ENCODE measurements at regions not wholly inside any gene's neighbourhood (a gene's known extent, or its start where the extent isn't known, plus 50 kb on each side); places are given as distances from the start of the nearest gene placed in this dataset.
"Not testable (repeated sequence)": the region's sequence is repeated elsewhere in the genome, so short reads cannot be mapped to it uniquely, and the experiment has no call there.

DNA sequence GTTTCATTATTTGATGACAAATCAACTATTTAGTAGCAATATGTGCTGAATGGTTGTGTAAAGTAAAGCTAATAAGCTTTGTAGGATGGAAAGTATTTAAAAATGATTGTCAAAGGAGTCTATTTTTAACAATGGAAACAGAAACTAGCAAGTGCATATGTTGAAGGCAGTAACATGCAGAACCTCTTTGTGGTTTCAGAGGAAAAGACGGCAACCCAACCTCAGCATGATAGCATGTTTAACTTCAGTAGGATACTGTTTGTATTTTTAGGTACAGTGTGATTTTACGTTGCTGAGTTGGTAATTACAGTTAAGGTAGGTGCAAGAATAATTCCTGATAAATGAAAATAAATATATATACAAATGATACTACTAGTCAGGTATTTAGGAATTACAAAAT is 545.4 kb downstream of the CDY1 start:
- not testable (repeated sequence) for DNase-seq (ENCODE audit: low read depth)

DNA sequence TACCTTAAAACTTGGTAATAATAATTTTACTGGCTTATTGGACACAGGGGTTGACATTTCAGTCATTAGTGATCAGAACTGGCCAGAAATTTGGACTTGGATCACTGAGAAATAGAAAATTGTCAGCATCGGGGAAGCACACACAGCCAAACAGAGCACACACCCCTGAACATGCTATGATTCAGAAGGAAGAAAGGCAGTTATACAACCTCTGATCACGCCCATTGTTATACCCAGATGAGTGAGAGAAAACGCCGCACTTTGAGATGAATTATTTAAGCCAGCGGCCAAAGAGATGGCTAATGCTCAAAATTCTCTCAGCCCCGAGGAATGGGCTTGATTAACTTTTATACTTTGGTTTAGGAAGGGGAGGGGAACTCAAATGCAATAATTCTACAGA is 557.4 kb downstream of the CDY1 start:
- not testable (repeated sequence) for DNase-seq (ENCODE audit: low read depth)

DNA sequence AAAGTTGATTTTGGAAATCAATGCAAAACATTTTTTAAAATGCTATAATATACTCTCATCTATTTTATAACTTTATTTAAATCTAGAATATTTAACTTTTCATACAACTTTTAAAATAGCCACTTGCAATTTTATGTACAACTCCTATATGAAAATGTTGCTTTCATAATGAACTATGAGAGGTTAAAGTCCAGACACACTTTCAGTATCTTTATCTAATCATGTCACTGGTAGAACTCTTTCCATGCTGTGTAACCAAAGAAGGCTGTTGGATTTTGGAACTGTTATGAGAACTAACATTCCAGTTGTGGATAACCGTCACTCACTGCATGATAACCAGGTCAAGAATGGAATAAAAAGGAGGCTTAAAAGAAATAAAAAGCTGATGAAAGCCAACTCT is 603.1 kb downstream of the CDY1 start:
- not testable (repeated sequence) for DNase-seq (ENCODE audit: low read depth)

DNA sequence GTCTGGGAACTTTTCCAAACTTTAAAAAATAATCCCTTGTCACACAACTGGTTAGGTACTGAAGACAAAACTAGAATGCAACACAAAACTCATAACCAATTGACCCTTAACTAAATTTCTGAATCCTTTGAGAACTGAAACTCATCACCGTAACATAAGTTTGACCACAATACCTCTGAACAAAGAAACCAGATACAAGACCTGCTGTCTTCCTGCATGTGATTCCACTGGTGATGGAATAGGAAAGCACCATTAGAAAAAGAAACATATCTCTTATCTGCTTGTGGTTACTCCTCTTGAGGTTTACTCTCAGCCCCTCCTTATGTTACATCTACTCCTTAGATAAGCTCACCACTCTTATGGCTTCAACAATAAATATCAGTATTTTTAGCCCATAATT is 603.6 kb downstream of the CDY1 start:
- not testable (repeated sequence) for DNase-seq (ENCODE audit: low read depth)

DNA sequence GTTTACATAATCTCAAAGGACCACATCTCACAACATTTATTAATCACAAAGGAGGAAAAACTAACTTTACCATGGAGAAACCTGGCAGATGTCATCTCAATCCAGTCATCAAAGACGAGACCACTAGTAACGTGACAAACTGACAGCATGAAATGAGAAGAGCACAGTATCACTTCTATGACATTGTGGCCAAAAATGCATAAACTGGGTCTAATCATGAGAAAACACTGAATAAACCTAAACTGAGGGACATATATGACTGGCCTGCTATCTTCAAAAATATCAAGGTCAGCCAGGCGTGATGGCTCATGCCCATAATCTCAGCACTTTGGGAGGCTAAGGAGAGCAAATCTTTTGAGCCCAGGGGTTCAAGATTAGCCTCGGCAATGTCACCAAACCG is 619.0 kb downstream of the CDY1 start:
- not testable (repeated sequence) for DNase-seq (ENCODE audit: low read depth)

DNA sequence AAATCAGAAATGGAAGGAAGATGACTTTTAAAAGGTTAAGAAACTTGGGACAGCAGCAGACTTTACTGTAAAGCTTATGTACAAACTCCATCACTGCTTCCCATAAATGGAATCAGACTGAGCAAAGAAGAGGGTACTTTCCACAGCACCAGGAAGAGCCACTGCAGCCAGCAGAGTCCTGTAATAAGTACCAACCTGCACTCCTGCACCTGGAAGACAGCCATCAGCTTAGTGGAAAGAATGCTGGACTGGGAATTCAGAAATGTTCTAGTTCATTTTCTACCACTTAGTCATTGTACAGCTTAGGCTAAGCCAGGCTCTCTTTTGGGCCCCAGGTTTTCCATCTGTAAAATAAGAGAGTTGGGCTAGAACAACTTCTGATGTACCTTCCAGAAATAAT is 632.3 kb downstream of the CDY1 start:
- DNase-seq (ENCODE audit: low read depth), result not testable (repeated sequence)

DNA sequence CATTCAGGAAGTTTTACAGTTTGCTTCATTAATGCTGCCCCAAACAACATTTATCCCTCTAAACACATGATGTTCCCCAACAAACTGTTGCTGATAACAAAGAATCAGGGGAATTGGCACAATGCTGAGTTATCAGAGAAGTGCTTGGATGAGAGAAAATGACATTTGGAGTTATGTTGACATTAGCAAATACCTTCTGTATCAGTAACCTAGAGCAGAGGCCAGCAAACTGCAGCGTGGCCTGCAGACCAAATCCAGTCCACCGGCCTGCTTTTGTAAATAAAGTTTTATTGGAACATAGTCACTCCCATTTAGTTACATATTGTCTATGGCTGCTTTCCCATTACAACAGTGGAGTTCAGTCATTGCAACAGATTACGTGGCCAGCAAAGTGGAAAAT is 643.5 kb downstream of the CDY1 start:
- not testable (repeated sequence) for DNase-seq (ENCODE audit: low read depth)

DNA sequence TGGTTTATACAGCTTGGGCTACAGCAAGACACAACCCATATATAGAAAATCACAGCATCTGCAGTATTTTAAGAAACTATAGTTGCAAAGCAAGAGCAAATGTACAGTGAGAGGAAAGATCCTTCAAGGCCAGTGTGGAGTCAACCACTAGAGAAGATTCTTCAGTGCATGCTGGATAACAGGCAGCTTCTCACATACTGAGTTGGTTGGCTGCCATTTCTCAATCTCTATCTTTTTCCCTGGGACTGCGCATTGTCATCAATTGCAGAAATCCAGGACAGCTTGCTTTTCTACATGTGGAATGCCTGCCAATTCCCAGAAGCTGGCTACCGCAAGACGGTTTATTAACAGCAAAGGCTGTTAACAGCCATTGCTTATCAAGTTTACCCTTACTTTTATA is 646.5 kb downstream of the CDY1 start:
- not testable (repeated sequence) for DNase-seq (ENCODE audit: low read depth)

DNA sequence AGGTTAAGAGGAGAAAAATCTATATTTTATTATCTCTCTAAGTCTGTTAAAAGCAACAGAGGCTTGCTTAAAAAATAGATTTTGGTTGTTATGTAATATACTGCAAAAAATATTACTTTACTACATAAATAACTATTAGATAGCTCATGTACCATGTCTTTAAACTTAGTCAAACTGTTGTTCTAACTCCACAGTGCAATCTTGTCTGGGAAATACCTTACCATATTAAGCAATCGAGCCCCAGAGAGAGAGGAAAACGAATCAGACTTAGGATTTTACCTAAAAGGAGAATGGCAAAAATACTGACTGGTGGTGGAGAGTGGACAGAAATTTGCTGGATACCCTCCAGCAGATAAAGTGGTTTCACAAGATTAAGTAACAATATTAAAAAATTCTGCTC is 647.0 kb downstream of the CDY1 start:
- not testable (repeated sequence) for DNase-seq (ENCODE audit: low read depth)

DNA sequence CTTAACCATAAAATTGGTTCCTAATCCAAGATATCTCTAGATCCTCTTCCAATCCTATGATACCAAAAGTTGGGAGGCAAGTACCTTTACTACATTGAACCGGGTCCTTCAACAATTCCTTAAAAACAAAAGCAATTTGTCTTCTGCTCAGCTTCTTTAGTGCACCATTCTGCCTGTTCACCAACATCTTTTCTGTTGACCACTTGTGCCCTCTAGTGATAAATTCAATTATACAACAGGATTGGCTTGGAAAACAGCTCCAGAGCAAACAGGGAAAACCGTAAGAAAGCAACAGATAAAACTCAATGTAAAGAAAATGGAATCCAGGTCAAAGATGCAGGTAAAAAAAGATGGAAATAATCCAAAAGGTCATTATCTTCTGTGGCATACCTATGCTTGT is 651.2 kb downstream of the CDY1 start:
- not testable (repeated sequence) for DNase-seq (ENCODE audit: low read depth)

DNA sequence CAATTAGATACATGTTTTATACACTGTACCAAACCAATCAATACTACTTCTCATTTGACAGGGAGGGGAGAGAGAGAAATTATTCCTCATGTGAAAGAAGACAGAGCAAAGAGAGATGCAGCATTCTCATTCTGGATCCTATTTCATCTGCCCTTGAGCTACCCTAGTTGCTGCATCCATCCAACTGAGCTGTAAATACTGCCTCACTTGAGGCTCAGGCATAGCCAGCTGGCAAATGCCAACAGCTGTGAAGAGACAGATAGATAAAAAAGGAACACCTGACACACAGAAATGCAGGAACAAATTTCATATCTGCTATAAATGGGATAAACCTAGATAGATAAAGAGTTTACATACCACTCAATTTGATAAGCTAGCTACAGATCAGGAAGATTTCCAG is 684.1 kb downstream of the CDY1 start:
- not testable (repeated sequence) for DNase-seq (ENCODE audit: low read depth)

DNA sequence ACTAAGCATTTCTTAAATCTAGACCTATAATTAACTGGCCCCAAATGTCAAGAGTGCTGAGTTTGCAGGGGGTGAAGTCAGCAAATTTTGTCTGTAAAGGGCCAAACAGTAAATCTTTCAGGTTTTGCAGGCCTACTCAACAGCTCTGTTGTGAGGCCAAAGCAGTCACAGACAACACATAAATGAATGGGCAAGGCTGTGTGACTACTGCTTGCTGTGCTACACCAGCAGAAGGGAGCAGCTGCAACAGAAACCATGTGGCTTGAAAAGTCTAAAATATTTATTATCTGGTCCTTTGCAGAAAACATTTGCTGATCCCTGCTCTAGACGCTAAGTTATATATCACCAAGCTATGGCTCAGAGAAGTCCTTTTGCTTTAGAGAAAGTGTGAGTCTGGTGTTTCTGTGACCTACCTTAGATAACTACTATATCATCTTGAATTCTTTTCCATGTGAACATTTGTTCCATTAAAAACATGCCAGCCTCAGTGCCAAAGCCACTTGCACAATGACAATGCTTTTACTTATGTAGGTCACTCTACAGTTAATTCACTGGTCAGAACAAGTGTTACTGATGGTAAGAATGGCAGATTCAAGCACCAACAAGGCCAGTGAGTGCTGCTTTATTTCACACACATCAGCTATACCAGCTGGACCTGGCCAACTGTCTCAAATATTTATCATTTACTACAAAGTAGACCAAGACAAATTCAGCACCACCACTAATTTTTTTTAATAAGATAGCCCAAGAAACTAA is 684.9 kb downstream of the CDY1 start:
- DNase-seq (ENCODE audit: low read depth), result not testable (repeated sequence)

DNA sequence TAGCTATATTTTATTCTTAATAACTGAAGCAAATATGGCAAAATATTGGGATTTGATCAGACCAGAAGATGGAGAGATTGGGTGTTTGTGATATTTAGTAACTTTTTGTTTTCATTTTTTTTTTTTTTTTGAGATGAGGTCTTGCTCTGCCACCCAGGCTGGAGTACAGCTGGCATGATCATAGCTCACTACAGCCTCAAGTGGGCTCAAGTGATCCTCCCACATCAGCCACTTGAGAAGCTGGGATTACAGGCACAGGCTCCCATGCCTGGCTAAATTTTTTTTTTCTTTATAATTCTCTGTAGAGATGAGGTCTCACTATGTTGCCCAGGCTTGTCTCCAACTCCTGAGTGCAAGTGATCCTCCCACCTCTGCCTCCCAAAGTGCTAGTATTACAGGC is 686.4 kb downstream of the CDY1 start:
- DNase-seq (ENCODE audit: low read depth), result not testable (repeated sequence)

DNA sequence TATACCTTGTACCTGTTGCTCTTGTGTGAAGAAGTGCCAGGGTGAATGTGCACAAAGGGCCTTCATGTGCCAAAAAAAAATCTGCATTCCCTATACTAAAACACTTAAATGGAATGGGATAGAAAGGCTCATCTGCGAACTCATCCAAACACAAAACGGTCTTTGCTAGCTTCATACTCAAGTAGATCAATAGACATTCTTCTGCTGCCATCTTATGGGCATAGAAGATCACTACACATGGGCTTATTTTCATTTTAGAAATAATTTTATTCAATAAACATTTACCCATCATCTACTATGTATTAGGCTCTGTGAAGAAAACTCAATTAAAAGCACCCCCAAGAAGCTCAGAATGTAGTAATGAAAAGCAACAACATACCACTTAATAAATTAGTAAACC is 693.1 kb downstream of the CDY1 start:
- DNase-seq (ENCODE audit: low read depth), result peak; percentile 26

DNA sequence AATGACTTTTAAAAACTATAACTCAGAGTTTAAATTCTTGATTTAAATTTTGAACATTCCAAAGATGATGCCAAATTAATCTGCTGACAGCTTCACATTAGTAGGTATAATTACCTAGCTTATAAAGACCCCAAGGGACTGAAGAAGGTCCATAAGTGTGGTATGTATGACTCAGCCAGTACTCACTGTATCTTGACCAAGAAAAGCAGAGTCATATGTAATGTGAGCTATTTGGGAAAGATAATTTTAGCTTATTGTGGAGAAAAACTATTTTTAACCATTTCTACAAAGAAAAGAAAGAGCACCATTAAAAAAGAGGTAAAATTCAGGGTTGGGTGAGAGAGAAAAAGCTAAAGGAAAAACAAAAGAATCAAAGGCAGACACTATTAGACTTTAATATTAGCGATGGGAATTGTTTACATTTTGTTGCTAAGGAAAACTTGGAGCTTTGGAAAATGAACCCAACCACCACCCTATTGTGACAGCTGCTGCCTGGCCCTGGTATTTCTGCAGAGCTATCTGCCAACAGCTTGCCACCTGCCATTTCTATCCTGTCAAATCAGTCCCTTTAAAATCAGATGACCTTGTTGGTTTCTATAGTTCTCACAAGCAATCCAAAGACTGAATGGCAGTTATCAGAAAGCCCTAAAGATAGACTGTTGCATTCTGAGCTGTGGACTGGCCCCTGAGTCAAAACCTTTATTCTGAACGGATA is 697.7 kb downstream of the CDY1 start:
- DNase-seq (ENCODE audit: low read depth), result not testable (repeated sequence)

DNA sequence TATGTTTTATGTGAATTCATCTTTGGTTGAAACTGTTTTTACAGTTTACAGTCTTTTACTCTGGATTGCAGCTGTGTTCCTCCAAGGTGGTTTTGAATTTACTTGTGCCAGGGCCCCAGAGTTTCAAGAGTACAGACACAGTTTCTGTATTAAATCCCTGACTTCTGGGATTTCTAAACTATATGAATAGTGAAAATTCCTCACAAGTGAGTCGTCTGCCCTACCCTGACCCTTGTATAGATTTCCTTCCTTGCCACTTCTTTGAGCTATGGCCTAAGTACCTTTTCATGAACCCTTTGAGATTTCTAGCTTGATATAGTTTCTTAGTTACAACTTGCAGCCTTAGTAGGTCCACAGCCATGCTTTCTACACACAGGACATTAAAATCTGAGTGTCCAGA is 700.8 kb downstream of the CDY1 start:
- DNase-seq (ENCODE audit: low read depth), result not testable (repeated sequence)

DNA sequence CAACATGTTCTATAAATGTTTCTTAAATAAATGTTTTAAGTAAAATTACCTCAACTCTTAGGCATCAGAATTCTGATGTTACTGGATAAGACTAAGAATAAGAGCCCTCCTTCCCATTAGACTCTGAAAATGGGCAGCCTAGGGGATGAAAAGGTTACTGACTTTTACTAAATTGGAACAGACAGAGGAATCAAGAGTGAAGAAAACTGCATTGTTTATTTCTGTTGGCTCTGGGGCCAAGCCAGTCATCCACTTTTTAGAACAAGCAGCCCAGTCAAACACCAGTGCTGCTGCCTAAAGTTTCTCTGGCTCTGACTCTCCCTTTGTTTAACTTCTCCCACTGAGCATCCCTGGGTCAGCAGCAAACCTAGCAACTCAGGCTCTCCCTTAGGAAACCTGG is 731.0 kb downstream of the CDY1 start:
- DNase-seq (ENCODE audit: low read depth), result not testable (repeated sequence)

DNA sequence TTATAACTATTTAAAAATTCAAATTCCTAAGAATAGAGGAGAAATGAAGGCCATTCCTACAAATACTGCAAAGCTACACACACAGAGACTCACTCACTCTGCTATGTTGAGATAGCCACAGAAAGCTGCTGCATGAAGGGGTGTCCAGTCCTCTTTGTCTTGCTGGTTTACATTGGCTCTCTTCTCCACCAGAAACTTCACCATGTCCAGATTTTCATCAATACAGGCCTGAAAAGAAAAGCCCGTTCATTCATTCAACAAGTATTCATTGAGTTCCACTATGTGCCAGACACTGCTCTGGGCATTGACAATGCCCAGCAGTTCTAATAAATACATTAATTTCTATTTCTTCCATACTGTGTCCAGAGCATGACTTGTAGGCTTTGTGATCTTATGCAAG is 732.3 kb downstream of the CDY1 start:
- DNase-seq (ENCODE audit: low read depth), result no peak

DNA sequence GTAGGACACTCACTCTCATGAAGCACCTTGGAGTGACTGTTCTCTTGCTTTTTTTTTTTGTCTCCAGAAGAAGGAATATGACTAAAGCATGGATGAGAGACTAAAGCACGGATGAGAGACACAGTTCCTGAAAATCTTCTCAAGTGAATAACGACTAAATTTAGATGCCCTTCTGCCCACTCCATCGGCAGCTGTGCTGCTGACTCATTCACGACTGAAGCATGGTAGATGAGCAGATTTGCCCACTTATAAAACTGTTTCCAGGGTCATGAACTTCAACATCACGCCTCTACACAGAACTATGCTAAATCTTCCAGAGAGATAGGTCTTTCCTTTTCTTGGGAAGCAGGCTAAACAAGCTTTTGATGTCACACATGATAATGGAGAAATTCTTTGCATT is 738.0 kb downstream of the CDY1 start:
- not testable (repeated sequence) for DNase-seq (ENCODE audit: low read depth)

DNA sequence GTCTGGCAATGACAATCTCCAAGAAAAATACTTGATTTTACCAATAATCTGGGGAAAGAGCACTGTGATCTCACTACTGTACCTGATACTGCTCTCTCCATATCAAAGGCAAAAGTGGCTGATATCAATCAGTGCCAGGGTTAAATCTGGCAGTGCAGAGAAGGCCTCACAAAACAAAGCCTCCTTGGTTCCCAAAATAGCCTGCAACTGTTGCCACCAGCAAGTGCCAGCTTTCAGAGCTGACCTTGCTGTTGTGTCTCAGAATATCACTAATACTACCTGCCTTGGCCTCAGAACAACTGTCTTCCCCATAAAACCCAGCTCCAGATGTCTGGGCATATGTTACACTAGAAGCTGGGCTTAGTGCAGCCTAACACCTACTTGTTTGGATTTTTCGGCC is 738.6 kb downstream of the CDY1 start:
- DNase-seq (ENCODE audit: low read depth), result not testable (repeated sequence)

DNA sequence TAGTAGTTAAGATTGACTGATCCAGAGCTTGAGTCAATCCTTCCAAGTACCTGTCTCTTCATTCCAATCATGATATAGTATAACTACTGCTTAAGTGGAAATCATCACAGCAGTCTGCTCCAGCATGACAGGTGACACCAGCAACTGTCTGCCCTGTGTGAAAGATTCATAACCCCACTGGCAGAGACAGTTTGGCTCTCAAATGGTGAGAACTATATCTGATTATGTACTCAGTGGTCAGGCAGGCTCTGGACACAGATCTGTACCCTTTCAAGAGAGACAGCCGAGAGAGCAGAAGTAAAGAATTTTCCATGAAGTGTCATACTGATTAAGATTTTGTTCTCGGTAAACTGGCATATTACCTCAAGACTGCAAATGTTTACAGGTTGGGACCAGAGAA is 741.5 kb downstream of the CDY1 start:
- not testable (repeated sequence) for DNase-seq (ENCODE audit: low read depth)

DNA sequence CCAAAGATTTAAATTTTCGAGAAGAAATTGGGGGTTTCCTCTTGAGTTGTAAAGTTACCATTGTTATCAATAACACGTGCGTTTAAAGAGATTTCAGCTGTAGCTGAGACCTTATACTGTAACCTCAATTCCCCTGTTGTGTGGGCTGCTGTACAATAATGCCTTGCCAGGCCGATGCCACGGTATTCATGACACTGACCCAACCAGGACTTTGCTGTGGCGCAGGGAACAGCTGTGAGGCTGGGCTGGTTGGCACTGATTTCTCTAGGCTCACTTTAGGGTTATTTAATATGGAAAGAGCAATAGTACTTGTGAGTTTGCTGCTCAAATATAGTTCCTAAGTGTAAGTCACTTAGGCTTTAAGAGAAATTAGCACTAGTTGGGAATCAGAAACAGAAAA is 744.2 kb downstream of the CDY1 start:
- not testable (repeated sequence) for DNase-seq (ENCODE audit: low read depth)

DNA sequence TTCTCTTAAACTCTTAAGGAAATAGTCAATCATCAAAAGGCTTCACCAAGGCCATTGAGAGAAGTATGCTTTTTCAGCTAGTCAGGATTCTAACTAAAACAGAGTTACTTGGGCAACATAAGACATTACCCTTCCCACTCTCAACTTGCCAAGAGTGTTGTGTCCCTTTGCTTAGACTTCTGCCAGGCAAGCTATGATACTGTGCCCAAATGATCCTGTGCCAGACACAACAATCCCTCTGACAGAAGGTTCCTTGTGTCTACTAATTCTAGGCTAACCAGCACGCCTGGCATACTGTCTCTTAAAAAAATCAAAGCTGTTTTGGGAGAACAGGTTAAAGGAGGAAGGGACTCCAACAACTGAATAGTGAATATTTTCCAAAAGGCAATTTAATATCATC is 750.6 kb downstream of the CDY1 start:
- DNase-seq (ENCODE audit: low read depth), result not testable (repeated sequence)

Measured in EH (cell line).